HEK293 (cell line): ENCODE measurements at regions not wholly inside any gene's neighbourhood (a gene's known extent, or its start where the extent isn't known, plus 50 kb on each side); places are given as distances from the start of the nearest gene placed in this dataset.

ENCODE experiments used
- CTCF ChIA-PET: fragments of 350-600 bp; formaldehyde crosslinking; extraction: SDS; loops from one replicate; lab custom pipeline; 2021; ENCODE audit warnings: antibody characterized with exemption; lab: Yijun Ruan, JAX
- POLR2A ChIA-PET: fragments of 300-600 bp; formaldehyde crosslinking; extraction: SDS; loops from one replicate; lab custom pipeline; 2020; ENCODE audit warnings: antibody characterized with exemption, inconsistent platforms; lab: Yijun Ruan, JAX
- H3K27ac ChIP-seq: fragments of 200-500 bp; sonication (Bioruptor generic); 2 replicates; pipeline ENCODE4 v1.5.1; 2014; ENCODE audit warnings: low read depth, low read length, control low read depth, inconsistent platforms; ENCODE audit errors: extremely low read depth
- H3K36me3 ChIP-seq, 2 experiments: fragments of 200-500 bp in 1 of 2; sonication (Bioruptor generic) in 1 of 2; 1 replicate in 1 of 2; 2 replicates in 1 of 2; pipeline ENCODE4 v1.5.1; 2014 to 2017; ENCODE audit warnings: inconsistent platforms in 2 of 2, low read length in 2 of 2; ENCODE audit not compliant: control insufficient read depth in 2 of 2, insufficient read depth in 1 of 2
- H3K4me1 ChIP-seq: fragments of 200-500 bp; sonication (Bioruptor generic); 2 replicates; pipeline ENCODE4 v1.5.1; 2014; ENCODE audit warnings: mild to moderate bottlenecking, low read length, inconsistent platforms; ENCODE audit not compliant: control insufficient read depth, insufficient read depth
- H3K4me3 ChIP-seq: 2 replicates; pipeline ENCODE4 v1.5.1; 2011; ENCODE audit warnings: low read depth, mild to moderate bottlenecking, control low read depth, low read length, moderate library complexity
- H3K9me3 ChIP-seq: fragments of 200-500 bp; sonication (Bioruptor generic); 2 replicates; pipeline ENCODE4 v1.5.1; 2014; ENCODE audit warnings: low read depth, low read length, inconsistent platforms; ENCODE audit not compliant: control insufficient read depth, insufficient read depth
- GLI4 ChIP-seq: fragments of 450-650 bp; formaldehyde crosslinking; IDR thresholded peaks from 2 replicates; pipeline ENCODE4 v1.5.1; 2016; ENCODE audit warnings: missing biosample characterization, missing genetic modification characterization
- PBX3 ChIP-seq: sonication (generic); formaldehyde crosslinking; IDR thresholded peaks from 2 replicates; pipeline ENCODE4 v1.8.1; 2022; ENCODE audit warnings: mild to moderate bottlenecking, moderate library complexity, missing genetic modification reagents
- PRDM6 ChIP-seq: fragments of 450-650 bp; formaldehyde crosslinking; IDR thresholded peaks from 2 replicates; pipeline ENCODE4 v1.5.1; 2017; ENCODE audit warnings: missing biosample characterization, missing genetic modification characterization
- REST ChIP-seq: fragments of 450-650 bp; formaldehyde crosslinking; IDR thresholded peaks from 2 replicates; pipeline ENCODE4 v1.5.1; 2016; ENCODE audit warnings: missing biosample characterization, missing genetic modification characterization
- YY1 ChIP-seq: fragments of 450-650 bp; formaldehyde crosslinking; IDR thresholded peaks from 2 replicates; pipeline ENCODE4 v1.5.1; 2018; ENCODE audit warnings: missing biosample characterization, missing genetic modification characterization
- ZBTB8A ChIP-seq: fragments of 450-650 bp; formaldehyde crosslinking; IDR thresholded peaks from 2 replicates; pipeline ENCODE4 v1.5.1; 2016; ENCODE audit warnings: missing biosample characterization, missing genetic modification characterization
- ZNF19 ChIP-seq: fragments of 450-650 bp; formaldehyde crosslinking; IDR thresholded peaks from 2 replicates; pipeline ENCODE4; 2016; ENCODE audit warnings: missing biosample characterization, missing genetic modification characterization, low read depth
- ZNF223 ChIP-seq: fragments of 450-650 bp; formaldehyde crosslinking; IDR thresholded peaks from 2 replicates; pipeline ENCODE4 v1.5.1; 2016; ENCODE audit warnings: missing biosample characterization, missing genetic modification characterization
- ZNF350 ChIP-seq: fragments of 450-650 bp; formaldehyde crosslinking; IDR thresholded peaks from 2 replicates; pipeline ENCODE4 v1.5.0; 2017; ENCODE audit warnings: missing biosample characterization, mild to moderate bottlenecking, missing genetic modification characterization
- ZNF426 ChIP-seq: fragments of 450-650 bp; formaldehyde crosslinking; IDR thresholded peaks from 2 replicates; pipeline ENCODE4 v1.5.1; 2017; ENCODE audit warnings: missing biosample characterization, missing genetic modification characterization, mild to moderate bottlenecking, inconsistent platforms, moderate library complexity
- ZNF530 ChIP-seq: fragments of 450-650 bp; formaldehyde crosslinking; IDR thresholded peaks from 2 replicates; pipeline ENCODE4 v1.5.1; 2016; ENCODE audit warnings: low read depth, missing biosample characterization, missing genetic modification characterization
- ZNF558 ChIP-seq: fragments of 450-650 bp; formaldehyde crosslinking; IDR thresholded peaks from 2 replicates; pipeline ENCODE4 v1.5.1; 2016; ENCODE audit warnings: missing biosample characterization, missing genetic modification characterization
- ZNF610 ChIP-seq: fragments of 450-650 bp; formaldehyde crosslinking; IDR thresholded peaks from 2 replicates; pipeline ENCODE4 v1.5.1; 2016; ENCODE audit warnings: missing biosample characterization, missing genetic modification characterization, borderline replicate concordance
- ZNF645 ChIP-seq: fragments of 450-650 bp; formaldehyde crosslinking; IDR thresholded peaks from 2 replicates; pipeline ENCODE4; 2016; ENCODE audit warnings: missing biosample characterization, missing genetic modification characterization
- ZNF660 ChIP-seq: fragments of 450-650 bp; IDR thresholded peaks from 2 replicates; pipeline ENCODE4 v1.5.1; 2018; ENCODE audit warnings: missing biosample characterization, mild to moderate bottlenecking, missing genetic modification characterization
- ZNF664 ChIP-seq: fragments of 450-650 bp; formaldehyde crosslinking; IDR thresholded peaks from 2 replicates; pipeline ENCODE4 v1.5.1; 2016; ENCODE audit warnings: missing biosample characterization, missing genetic modification characterization
- ZNF692 ChIP-seq: fragments of 450-650 bp; formaldehyde crosslinking; IDR thresholded peaks from 2 replicates; pipeline ENCODE4 v1.5.1; 2016; ENCODE audit warnings: missing biosample characterization, missing genetic modification characterization
- ZNF843 ChIP-seq: fragments of 450-650 bp; formaldehyde crosslinking; IDR thresholded peaks from 2 replicates; pipeline ENCODE4 v1.5.1; 2016; ENCODE audit warnings: missing biosample characterization, missing genetic modification characterization

GRCh38 chr10:10482613-10483012 lies 535.1 kb upstream of the CELF2 start:
- TF ChIP-seq ZNF350 (no peak), ZNF645 (tag by site-specific recombination) (no peak)
- TF ChIP-seq, all 188 proteins: peak for 0
- CTCF ChIA-PET, result no interaction called here
- H3K4me3 ChIP-seq, result no peak overlapping the region
- H3K36me3 ChIP-seq, result no peaks in the 10 kb centered on the region
- H3K4me1 ChIP-seq, result peaks cover under 1% of the 10 kb centered on the region; the same call in 1 of the 2 replicates
- H3K9me3 ChIP-seq, result no peaks in the 10 kb centered on the region
- H3K27ac ChIP-seq, result no peak overlapping the region
- POLR2A ChIA-PET, result no interaction called here

GRCh38 chr10:10489076-10489475 lies 528.6 kb upstream of the CELF2 start:
- no peaks in the 10 kb centered on the region for H3K9me3 ChIP-seq
- H3K36me3 ChIP-seq, result no peaks in the 10 kb centered on the region
- H3K4me1 ChIP-seq, result no peaks in the 10 kb centered on the region
- TF ChIP-seq ZNF530 (tag by site-specific recombination) (no peak), ZNF660 (tag by site-specific recombination) (no peak), ZNF692 (no peak), ZNF558 (no peak), YY1 (tag by site-specific recombination) (no peak), PBX3 (CRISPR knock-in tag) (no peak), REST (no peak), ZNF610 (tag by site-specific recombination) (no peak), ZNF223 (no peak), ZNF664 (tag by site-specific recombination) (no peak), ZNF426 (no peak), GLI4 (tag by site-specific recombination) (no peak), PRDM6 (tag by site-specific recombination) (no peak), ZBTB8A (tag by site-specific recombination) (no peak), ZNF843 (tag by site-specific recombination) (no peak), ZNF19 (tag by site-specific recombination) (no peak)
- no peak overlapping the region for H3K27ac ChIP-seq
- H3K4me3 ChIP-seq, result no peak overlapping the region
- ChIA-PET CTCF (interaction anchor here (0.7 kb wide), 1 partner anchor 21 kb away, joined by 3 read pairs; no protein-coding TSS in a partner anchor), POLR2A (no interaction called here)
